AG09319 (cell line): ENCODE measurements at regions not wholly inside any gene's neighbourhood (a gene's known extent, or its start where the extent isn't known, plus 50 kb on each side); places are given as distances from the start of the nearest gene placed in this dataset.
"Not testable (repeated sequence)": the region's sequence is repeated elsewhere in the genome, so short reads cannot be mapped to it uniquely, and the experiment has no call there.

ENCODE experiments used
- DNase-seq: peaks from one replicate; pipeline ENCODE4 v3.0.0-alpha.2; 2010; ENCODE audit warnings: low read depth; ENCODE audit errors: extremely low read depth
- CTCF ChIP-seq: IDR thresholded peaks from 2 replicates; pipeline ENCODE4 v1.5.1; 2011; ENCODE audit warnings: low read depth, mild to moderate bottlenecking, inconsistent platforms, low read length, moderate library complexity

- TF ChIP-seq CTCF = no peak
- no peak for DNase-seq
Observed at GRCh38 chr5:108484035-108484434, 102.1 kb upstream of the FBXL17 start.

- DNase-seq = no peak
- TF ChIP-seq CTCF = peak; percentile 39
Observed at GRCh38 chr5:108481355-108481931, 99.5 kb upstream of the FBXL17 start.

- DNase-seq = no peak
- no peak for TF ChIP-seq CTCF
Observed at GRCh38 chr5:108472237-108472636, 90.3 kb upstream of the FBXL17 start.

GRCh38 chr5:108467563-108467962, 85.7 kb upstream of the FBXL17 start:
- no peak for DNase-seq
- no peak for TF ChIP-seq CTCF

GRCh38 chr5:108461628-108462367, 79.9 kb upstream of the FBXL17 start:
- DNase-seq = peak; percentile 14
- TF ChIP-seq CTCF = no peak

- DNase-seq = no peak
- no peak for TF ChIP-seq CTCF
Observed at GRCh38 chr5:108459769-108460168, 77.9 kb upstream of the FBXL17 start.

- no peak for TF ChIP-seq CTCF
- DNase-seq = no peak
Observed at GRCh38 chr5:108451269-108451668, 69.4 kb upstream of the FBXL17 start.

GRCh38 chr5:108444130-108444529, 62.2 kb upstream of the FBXL17 start:
- DNase-seq = not testable (repeated sequence)

- DNase-seq = not testable (repeated sequence)
Observed at GRCh38 chr5:108442063-108442651, 60.3 kb upstream of the FBXL17 start.
